HUDEP-2 (cell line): ENCODE measurements at regions not wholly inside any gene's neighbourhood (a gene's known extent, or its start where the extent isn't known, plus 50 kb on each side); places are given as distances from the start of the nearest gene placed in this dataset.

Source experiments
- DNase-seq, 76 experiments: peaks; one replicate each; lab custom pipeline; 2025; ENCODE audit not compliant: unreplicated experiment in 76 of 76; lab: John Stamatoyannopoulos, UW

DNA sequence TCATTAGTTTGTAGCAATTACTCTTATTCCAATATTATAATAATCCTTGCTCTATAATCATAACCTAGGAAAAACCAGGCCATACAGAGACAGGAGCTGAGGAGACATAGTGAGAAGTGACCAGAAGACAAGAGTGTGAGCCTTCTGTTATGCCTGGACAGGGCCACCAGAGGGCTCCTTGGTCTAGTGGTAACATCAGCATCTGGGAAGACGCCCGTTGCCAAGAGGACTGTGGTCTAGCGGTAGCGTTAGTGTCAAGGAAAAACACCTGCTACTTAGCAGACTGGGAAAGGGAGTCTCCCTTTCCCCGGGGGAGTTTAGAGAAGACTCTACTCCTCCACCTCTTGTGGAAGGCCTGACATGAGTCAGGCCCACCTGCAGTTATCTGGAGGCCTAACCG is 97.0 kb downstream of the F11 start:
- DNase-seq, result peak in 7 of 76 experiments; percentile 1 to 35 (median 3)

DNA sequence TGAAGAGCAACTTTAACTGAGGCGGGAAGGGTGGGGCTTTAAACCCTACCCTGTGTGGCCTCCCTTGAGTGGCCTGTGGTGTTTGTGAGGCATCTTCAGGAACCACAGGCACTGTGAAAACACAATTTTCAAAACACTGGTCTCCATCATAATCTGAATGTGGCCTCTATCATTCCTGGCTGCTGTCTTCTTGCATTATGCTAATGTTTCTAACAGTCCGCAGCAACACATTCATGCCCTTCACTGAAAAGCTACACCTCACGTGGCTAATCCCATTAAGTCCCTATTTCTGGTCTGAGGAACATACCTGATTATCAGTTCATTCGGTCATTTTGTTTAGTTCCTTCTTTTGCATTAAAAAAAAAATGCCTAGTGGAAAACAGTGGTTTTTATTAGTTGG is 94.6 kb downstream of the F11 start:
- no peak for DNase-seq

DNA sequence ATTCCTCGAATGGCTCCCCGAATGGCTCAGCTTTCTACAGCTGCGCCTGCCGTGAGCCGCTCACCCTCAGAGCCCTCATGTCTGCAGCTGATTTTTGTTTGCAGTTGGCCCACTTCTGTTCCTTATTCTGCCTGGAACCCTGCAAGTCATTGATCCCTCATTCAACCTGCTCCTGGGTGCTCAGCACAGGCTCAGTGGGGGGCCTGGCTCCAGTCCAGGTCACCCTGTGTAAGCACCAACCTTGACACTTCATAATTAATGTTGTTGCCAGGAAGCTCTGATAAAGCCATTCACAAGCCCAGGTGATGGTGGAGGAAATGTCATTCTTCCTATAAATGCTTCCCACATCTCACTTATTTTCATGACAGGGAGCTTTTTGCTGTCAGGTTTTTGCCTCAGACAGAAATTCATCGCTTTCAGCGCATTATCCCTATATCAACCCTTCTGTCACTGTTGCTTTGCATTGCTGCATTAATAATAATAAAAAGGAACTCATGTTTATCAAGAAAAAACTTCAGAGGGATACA is 85.7 kb downstream of the F11 start:
- DNase-seq, result no peak

DNA sequence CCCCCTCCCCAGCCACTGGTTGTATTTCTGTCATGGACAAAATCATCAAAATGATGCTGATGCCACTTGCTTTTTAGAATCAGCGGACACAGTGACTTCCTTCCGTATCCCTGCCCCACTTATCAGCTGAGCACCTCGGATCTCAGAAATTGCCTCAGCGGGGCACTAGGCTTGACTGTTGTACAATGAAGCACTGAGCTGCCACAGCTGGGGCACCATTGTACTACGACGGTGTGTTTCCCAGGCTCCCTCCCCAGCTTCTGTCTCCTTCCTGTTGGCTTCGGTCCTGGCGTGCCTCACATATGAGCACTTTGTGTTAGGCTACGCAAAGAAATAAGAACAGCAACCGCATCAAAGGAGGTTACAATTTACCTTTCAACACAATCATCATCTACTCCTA is 82.4 kb downstream of the F11 start:
- DNase-seq, result no peak

DNA sequence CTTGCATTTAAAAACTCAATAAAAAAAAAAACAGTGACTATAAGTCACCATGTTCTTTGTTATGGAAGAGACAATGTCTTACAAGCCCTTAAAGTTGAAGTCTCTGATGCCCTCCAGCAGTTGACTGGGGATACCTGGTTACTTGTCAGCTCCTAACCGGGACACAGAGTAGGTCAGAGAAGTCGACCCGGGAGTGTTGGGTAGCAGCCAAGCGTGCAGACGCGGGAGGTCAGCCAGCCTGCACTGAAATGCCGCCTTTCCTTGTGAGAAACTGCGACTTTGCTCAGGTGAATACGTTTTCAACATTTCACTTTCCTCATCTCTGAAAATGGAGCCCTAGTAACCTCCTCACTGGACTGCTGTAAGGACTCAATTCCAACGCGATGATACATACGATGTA is 81.8 kb downstream of the F11 start:
- no peak for DNase-seq

DNA sequence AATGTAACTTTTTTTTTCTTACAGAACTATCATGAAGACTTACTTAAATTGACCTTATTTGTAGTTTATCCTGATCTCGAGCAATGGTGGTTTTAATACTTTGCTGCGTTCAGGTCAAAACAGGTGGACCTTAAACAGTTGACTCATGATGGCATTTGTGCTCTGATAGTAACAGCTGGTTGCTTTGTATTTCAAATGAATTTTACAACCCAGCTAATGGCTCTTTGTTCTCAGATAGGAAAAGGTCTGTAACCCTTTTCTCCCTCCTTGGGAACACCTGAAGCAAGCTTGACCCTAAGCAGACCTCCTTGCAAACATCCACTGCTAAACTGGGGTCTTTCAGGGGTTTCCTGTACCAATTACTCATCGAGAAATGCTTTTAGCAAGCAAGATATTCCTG is 79.2 kb downstream of the F11 start:
- no peak for DNase-seq

DNA sequence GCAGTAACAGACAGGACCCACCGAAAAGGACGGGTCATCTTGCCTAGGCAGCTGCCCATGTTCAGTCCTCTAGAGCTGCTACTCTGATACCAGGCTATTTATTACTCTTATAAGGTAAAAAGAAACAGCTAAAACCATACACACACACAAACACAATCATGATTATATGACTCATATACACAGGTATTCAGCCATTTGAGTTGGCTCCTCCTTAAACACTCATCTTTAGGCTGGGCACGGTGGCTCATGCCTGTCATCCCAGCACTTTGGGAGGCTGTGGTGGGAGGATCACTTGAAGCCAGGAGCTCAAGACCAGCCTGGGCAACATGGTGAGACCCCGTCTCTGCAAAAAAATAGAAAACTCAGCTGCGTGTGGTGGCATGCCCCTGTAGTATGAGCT is 76.6 kb downstream of the F11 start:
- DNase-seq, result no peak

DNA sequence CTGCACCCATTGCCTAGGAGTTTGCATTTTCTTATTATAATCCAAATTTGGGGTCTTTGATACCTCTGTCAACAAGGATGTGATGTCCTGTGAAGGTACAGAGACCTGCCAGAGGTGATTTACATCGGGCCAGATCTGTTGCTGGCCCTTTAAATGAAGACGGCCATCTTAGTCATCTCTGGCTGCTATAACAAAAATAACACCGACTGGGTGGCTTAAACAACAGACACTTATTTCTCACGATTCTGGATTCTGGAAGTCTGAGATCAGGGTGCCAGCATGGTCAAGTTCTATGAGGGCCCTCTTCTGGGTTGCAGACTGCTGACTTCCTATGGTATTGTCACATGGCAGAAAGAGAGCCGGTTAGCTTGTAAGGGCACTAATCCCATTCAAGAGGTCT is 75.7 kb downstream of the F11 start:
- no peak for DNase-seq
